Activated CD8-positive, alpha-beta T cell treated with anti-CD3 and anti-CD28 coated beads for 36 hours (primary cell): ENCODE measurements at regions not wholly inside any gene's neighbourhood (a gene's known extent, or its start where the extent isn't known, plus 50 kb on each side); places are given as distances from the start of the nearest gene placed in this dataset.

Experiments
- ATAC-seq: fragments of 200-7000 bp; cut with Tn5 transposase; one replicate; pipeline ENCODE4 v1.10.0; 2021; ENCODE audit warnings: mild to moderate bottlenecking, moderate library complexity
- CTCF ChIA-PET: fragments of 350-600 bp; sonication (Branson Sonifier 250); formaldehyde crosslinking; loops from one replicate; lab custom pipeline; 2021; ENCODE audit warnings: antibody characterized with exemption; lab: Charles Lee
- POLR2A ChIA-PET: fragments of 350-600 bp; sonication (Branson Sonifier 250); formaldehyde crosslinking; loops from one replicate; lab custom pipeline; 2021; ENCODE audit warnings: antibody characterized with exemption; lab: Charles Lee
- DNase-seq: peaks from one replicate; pipeline ENCODE4 v3.0.0-alpha.2; 2020
- H3K27ac Mint-ChIP-seq: one replicate; pipeline ENCODE4 v1.8.0; 2021; ENCODE audit warnings: mild to moderate bottlenecking, mixed read lengths
- H3K27me3 Mint-ChIP-seq: one replicate; pipeline ENCODE4 v1.8.0; 2021; ENCODE audit warnings: mixed read lengths
- H3K36me3 Mint-ChIP-seq: one replicate; pipeline ENCODE4 v1.8.0; 2021; ENCODE audit warnings: low read depth, mixed read lengths
- H3K4me1 Mint-ChIP-seq: one replicate; pipeline ENCODE4 v1.8.0; 2021; ENCODE audit warnings: low read depth, mixed read lengths
- H3K4me3 Mint-ChIP-seq: one replicate; pipeline ENCODE4 v1.8.0; 2021; ENCODE audit warnings: mild to moderate bottlenecking, moderate library complexity, mixed read lengths
- H3K9me3 Mint-ChIP-seq: one replicate; pipeline ENCODE4 v1.8.0; 2021; ENCODE audit warnings: mixed read lengths
- CTCF ChIP-seq: fragments of 200-600 bp; IDR thresholded peaks from one replicate; pipeline ENCODE4 v1.8.0; 2022; ENCODE audit warnings: antibody characterized with exemption, mild to moderate bottlenecking
- intact Hi-C: fragments of 100-400 bp; cut with micrococcal nuclease; formaldehyde crosslinking; loops from one replicate; pipeline ENCODE4 v1.10.0; 2022

GRCh38 chr11:25943031-25943430 lies 388.9 kb upstream of the ANO3 start:
- Mint-ChIP-seq H3K4me1 (no peaks in the 10 kb centered on the region), H3K27ac (no peak overlapping the region), H3K36me3 (no peaks in the 10 kb centered on the region), H3K27me3 (no peaks in the 10 kb centered on the region), H3K4me3 (no peak overlapping the region), H3K9me3 (peaks cover 2% of the 10 kb centered on the region)
- TF ChIP-seq CTCF = no peak
- intact Hi-C loops = no loop called here
- ChIA-PET POLR2A (no interaction called here), CTCF (no interaction called here)
- no peak for ATAC-seq
- DNase-seq = no peak

- no peaks in the 10 kb centered on the region for H3K36me3 Mint-ChIP-seq
- H3K4me1 Mint-ChIP-seq = no peaks in the 10 kb centered on the region
- H3K27ac Mint-ChIP-seq = no peak overlapping the region
- no peaks in the 10 kb centered on the region for H3K27me3 Mint-ChIP-seq
- POLR2A ChIA-PET = no interaction called here
- CTCF ChIA-PET = no interaction called here
- TF ChIP-seq CTCF = no peak
- intact Hi-C loops = no loop called here
- peaks cover 2% of the 10 kb centered on the region for H3K9me3 Mint-ChIP-seq
- DNase-seq (no peak), ATAC-seq (no peak)
- no peak overlapping the region for H3K4me3 Mint-ChIP-seq
Measured at GRCh38 chr11:25943777-25944661, 387.9 kb upstream of the ANO3 start.

- Mint-ChIP-seq H3K4me3 (no peak overlapping the region), H3K36me3 (no peaks in the 10 kb centered on the region), H3K9me3 (peaks cover 7% of the 10 kb centered on the region), H3K27me3 (no peaks in the 10 kb centered on the region), H3K27ac (no peak overlapping the region), H3K4me1 (no peaks in the 10 kb centered on the region)
- CTCF ChIA-PET = no interaction called here
- no peak for TF ChIP-seq CTCF
- no peak for ATAC-seq
- intact Hi-C loops = no loop called here
- DNase-seq = no peak
- POLR2A ChIA-PET = no interaction called here
Measured at GRCh38 chr11:25949918-25950317, 382.0 kb upstream of the ANO3 start.

- POLR2A ChIA-PET = no interaction called here
- CTCF ChIA-PET = no interaction called here
- TF ChIP-seq CTCF = no peak
- Mint-ChIP-seq H3K4me1 (no peaks in the 10 kb centered on the region), H3K27me3 (no peaks in the 10 kb centered on the region), H3K36me3 (no peaks in the 10 kb centered on the region), H3K9me3 (peaks cover 10% of the 10 kb centered on the region), H3K4me3 (no peak overlapping the region), H3K27ac (no peak overlapping the region)
- ATAC-seq (no peak), DNase-seq (no peak)
- intact Hi-C loops = no loop called here
Measured at GRCh38 chr11:25953006-25953405, 378.9 kb upstream of the ANO3 start.

- Mint-ChIP-seq H3K4me3 (no peak overlapping the region), H3K27me3 (no peaks in the 10 kb centered on the region), H3K36me3 (no peaks in the 10 kb centered on the region), H3K4me1 (no peaks in the 10 kb centered on the region), H3K9me3 (peaks cover 7% of the 10 kb centered on the region), H3K27ac (no peak overlapping the region)
- ATAC-seq = no peak
- DNase-seq = no peak
- no peak for TF ChIP-seq CTCF
- CTCF ChIA-PET = no interaction called here
- intact Hi-C loops = no loop called here
- POLR2A ChIA-PET = no interaction called here
Measured at GRCh38 chr11:25958045-25958444, 373.9 kb upstream of the ANO3 start.
